Endothelial cell (in vitro differentiated cells): ENCODE measurements at regions not wholly inside any gene's neighbourhood (a gene's known extent, or its start where the extent isn't known, plus 50 kb on each side); places are given as distances from the start of the nearest gene placed in this dataset.

ENCODE experiments used
- DNase-seq: peaks from one replicate; pipeline ENCODE4 v3.0.0; 2021; ENCODE audit warnings: low spot score
- H3K27ac Mint-ChIP-seq: one replicate; pipeline ENCODE4 v1.8.0; 2021; ENCODE audit warnings: mixed read lengths, inconsistent platforms; ENCODE audit not compliant: unreplicated experiment
- H3K27me3 Mint-ChIP-seq: one replicate; pipeline ENCODE4 v1.8.0; 2021; ENCODE audit warnings: mild to moderate bottlenecking, moderate library complexity, mixed read lengths, inconsistent platforms; ENCODE audit not compliant: unreplicated experiment
- H3K36me3 Mint-ChIP-seq: one replicate; pipeline ENCODE4 v1.8.0; 2021; ENCODE audit warnings: mild to moderate bottlenecking, low read depth, mixed read lengths, inconsistent platforms; ENCODE audit not compliant: unreplicated experiment
- H3K4me1 Mint-ChIP-seq: one replicate; pipeline ENCODE4 v1.8.0; 2021; ENCODE audit warnings: mild to moderate bottlenecking, mixed read lengths, inconsistent platforms; ENCODE audit not compliant: unreplicated experiment
- H3K4me3 Mint-ChIP-seq: one replicate; pipeline ENCODE4 v1.8.0; 2021; ENCODE audit warnings: mild to moderate bottlenecking, mixed read lengths, inconsistent platforms; ENCODE audit not compliant: unreplicated experiment
- H3K9me3 Mint-ChIP-seq: one replicate; pipeline ENCODE4 v1.8.0; 2021; ENCODE audit warnings: mixed read lengths, inconsistent platforms; ENCODE audit not compliant: unreplicated experiment
- CTCF ChIP-seq: fragments of 200-600 bp; sonication (generic); IDR thresholded peaks from one replicate; pipeline ENCODE4 v1.5.0; 2021; ENCODE audit warnings: antibody characterized with exemption; ENCODE audit not compliant: unreplicated experiment

DNA sequence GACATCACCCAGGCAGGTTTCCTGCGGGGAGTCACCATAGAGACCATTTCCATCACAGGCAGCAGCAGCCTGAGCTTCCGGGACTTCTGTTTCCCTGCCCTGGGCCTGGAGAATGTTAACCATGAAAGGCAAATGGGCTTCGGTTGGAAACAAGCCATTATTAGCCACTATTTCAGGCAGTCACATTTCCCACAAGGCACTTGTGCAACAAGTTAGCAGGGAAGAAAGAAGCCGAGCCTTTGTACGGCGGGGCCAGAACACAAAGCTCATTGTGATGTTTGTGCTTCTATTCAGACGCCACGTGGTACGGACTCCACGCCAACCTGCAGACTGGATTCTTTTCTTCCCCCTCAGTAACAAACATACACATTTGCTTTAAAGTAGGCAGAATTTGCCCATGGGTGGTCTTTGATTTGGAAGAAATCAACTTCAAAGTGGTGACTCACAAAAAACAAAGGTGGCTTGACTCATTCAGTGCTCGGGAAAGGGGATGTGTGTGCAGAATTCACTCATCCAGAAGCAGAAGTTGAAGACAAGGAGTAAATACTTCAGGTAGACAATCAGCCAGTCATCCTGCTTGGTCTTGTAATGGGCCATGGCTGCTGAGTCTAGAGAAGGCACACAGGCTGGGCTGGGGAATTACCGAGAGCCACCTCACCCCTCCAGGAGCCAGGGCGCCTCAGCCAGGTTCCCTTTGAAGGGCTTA, 154.2 kb upstream of the PRMT8 start:
- H3K36me3 Mint-ChIP-seq = no peaks in the 10 kb centered on the region
- no peaks in the 10 kb centered on the region for H3K9me3 Mint-ChIP-seq
- no peak overlapping the region for H3K4me3 Mint-ChIP-seq
- peaks cover 8% of the 10 kb centered on the region for H3K4me1 Mint-ChIP-seq
- peaks cover 4% of the 10 kb centered on the region for H3K27me3 Mint-ChIP-seq
- peak overlapping the region; percentile 3 for H3K27ac Mint-ChIP-seq
- no peak for TF ChIP-seq CTCF
- no peak for DNase-seq

DNA sequence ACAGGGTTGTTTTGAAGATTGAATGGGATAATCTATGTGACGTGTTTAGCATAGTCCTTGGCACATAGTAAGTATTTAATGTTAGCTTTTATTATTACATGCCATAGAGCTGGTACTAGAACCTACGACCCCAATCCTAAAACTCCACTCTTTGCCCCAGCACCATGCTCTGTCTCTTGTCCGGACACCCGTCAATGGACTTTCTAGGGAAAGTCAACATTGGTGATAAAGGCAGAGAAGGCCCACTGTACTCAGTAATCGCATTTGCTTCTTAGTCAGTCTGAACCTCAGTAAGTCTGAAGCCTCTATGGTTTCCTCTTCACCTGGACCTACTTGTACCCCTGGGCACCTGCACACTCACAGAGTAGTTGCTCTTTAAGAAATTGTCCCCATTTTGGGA, 153.1 kb upstream of the PRMT8 start:
- no peaks in the 10 kb centered on the region for H3K9me3 Mint-ChIP-seq

GRCh38 chr12:3339221-3339620, 151.8 kb upstream of the PRMT8 start:
- H3K4me1 Mint-ChIP-seq = peaks cover 14% of the 10 kb centered on the region
- H3K9me3 Mint-ChIP-seq = no peaks in the 10 kb centered on the region
- no peaks in the 10 kb centered on the region for H3K36me3 Mint-ChIP-seq
- DNase-seq = no peak
- no peak overlapping the region for H3K4me3 Mint-ChIP-seq
- no peak overlapping the region for H3K27ac Mint-ChIP-seq
- H3K27me3 Mint-ChIP-seq = peaks cover 4% of the 10 kb centered on the region
- TF ChIP-seq CTCF = no peak

More for the DNA sequence above, 153.1 kb upstream of the PRMT8 start:
- TF ChIP-seq CTCF = no peak
- H3K4me1 Mint-ChIP-seq = peaks cover 14% of the 10 kb centered on the region
- no peaks in the 10 kb centered on the region for H3K36me3 Mint-ChIP-seq
- no peak for DNase-seq
- no peak overlapping the region for H3K4me3 Mint-ChIP-seq
- H3K27ac Mint-ChIP-seq = no peak overlapping the region
- H3K27me3 Mint-ChIP-seq = peaks cover 4% of the 10 kb centered on the region

DNA sequence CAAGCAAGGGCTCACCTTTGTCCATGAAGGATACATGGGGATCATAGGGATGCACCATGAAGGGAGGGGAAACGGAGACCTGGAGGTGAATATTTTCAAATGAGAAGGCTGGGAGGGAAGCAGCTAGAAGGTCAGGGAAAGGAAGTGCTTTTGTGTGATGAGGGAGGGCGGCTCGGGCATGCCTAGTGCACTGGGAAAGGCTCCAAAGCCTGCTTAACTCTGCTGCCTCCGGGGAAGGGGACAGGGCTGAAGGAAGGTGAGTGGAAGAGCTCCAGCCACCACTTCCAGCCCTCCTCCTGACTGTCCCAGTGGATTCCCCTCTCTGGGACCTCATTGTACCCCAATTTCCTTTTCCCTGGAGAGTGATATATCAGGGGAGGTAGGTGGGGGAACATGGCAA, 149.4 kb upstream of the PRMT8 start:
- TF ChIP-seq CTCF = no peak
- H3K27me3 Mint-ChIP-seq = peaks cover 4% of the 10 kb centered on the region
- no peaks in the 10 kb centered on the region for H3K36me3 Mint-ChIP-seq
- no peak overlapping the region for H3K27ac Mint-ChIP-seq
- DNase-seq = no peak
- H3K4me3 Mint-ChIP-seq = no peak overlapping the region
- peaks cover 14% of the 10 kb centered on the region for H3K4me1 Mint-ChIP-seq
- no peaks in the 10 kb centered on the region for H3K9me3 Mint-ChIP-seq

DNA sequence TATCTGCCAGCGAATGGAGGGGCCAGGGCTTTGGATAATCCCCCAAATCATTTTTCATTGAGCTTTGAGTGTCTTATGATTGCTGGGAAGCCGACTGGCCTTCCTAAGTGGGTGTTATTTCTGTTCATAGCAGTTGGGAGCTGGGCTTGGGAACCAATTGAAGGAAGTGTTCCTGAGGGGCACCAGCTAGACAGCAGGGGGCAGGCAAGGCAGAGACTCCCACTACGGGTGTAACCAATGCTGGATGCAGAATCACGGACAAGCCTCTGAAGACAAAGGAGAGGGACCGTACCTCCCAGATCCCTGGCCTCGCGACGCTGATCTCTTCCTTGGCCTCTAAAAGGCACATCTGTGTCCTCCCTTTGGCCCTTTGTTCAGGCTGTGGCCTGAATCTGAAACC, 149.0 kb upstream of the PRMT8 start:
- no peak overlapping the region for H3K27ac Mint-ChIP-seq
- H3K36me3 Mint-ChIP-seq = no peaks in the 10 kb centered on the region
- peaks cover 14% of the 10 kb centered on the region for H3K4me1 Mint-ChIP-seq
- TF ChIP-seq CTCF = peak; percentile 28
- peak; percentile 71 for DNase-seq
- no peaks in the 10 kb centered on the region for H3K9me3 Mint-ChIP-seq
- H3K4me3 Mint-ChIP-seq = no peak overlapping the region
- peaks cover 4% of the 10 kb centered on the region for H3K27me3 Mint-ChIP-seq
